SIG-M5 (cell line): ENCODE measurements at regions not wholly inside any gene's neighbourhood (a gene's known extent, or its start where the extent isn't known, plus 50 kb on each side); places are given as distances from the start of the nearest gene placed in this dataset.

Experiments used
- DNase-seq: peaks from one replicate; lab custom pipeline; 2025; lab: John Stamatoyannopoulos, UW

- DNase-seq: no peak
Measured at GRCh38 chr14:49527221-49527620, 59.0 kb downstream of the RPS29 start.

- DNase-seq: no peak
Measured at GRCh38 chr14:49526101-49526500, 60.1 kb downstream of the RPS29 start.

- no peak for DNase-seq
Measured at GRCh38 chr14:49516286-49516685, 69.9 kb downstream of the RPS29 start.

GRCh38 chr14:49512571-49512970, 73.6 kb downstream of the RPS29 start:
- DNase-seq: no peak

GRCh38 chr14:49512147-49512551, 74.0 kb downstream of the RPS29 start:
- no peak for DNase-seq

- no peak for DNase-seq
Measured at GRCh38 chr14:49508124-49508523, 78.1 kb downstream of the RPS29 start.

- no peak for DNase-seq
Measured at GRCh38 chr14:49506650-49507049, 79.5 kb downstream of the RPS29 start.

GRCh38 chr14:49505041-49505766, 81.0 kb downstream of the RPS29 start:
- DNase-seq: no peak

GRCh38 chr14:49497725-49498348, 88.3 kb downstream of the RPS29 start:
- peak; percentile 33 for DNase-seq

GRCh38 chr14:49497267-49497666, 88.9 kb downstream of the RPS29 start:
- no peak for DNase-seq

- DNase-seq: no peak
Measured at GRCh38 chr14:49494836-49495235, 91.3 kb downstream of the RPS29 start.

- DNase-seq: no peak
Measured at GRCh38 chr14:49493557-49493956, 92.6 kb downstream of the RPS29 start.

- no peak for DNase-seq
Measured at GRCh38 chr14:49492151-49492550, 94.0 kb downstream of the RPS29 start.

- no peak for DNase-seq
Measured at GRCh38 chr14:49489341-49489740, 96.8 kb downstream of the RPS29 start.

- no peak for DNase-seq
Measured at GRCh38 chr14:49487238-49487637, 98.9 kb downstream of the RPS29 start.

GRCh38 chr14:49485290-49485689, 100.9 kb downstream of the RPS29 start:
- DNase-seq: no peak

GRCh38 chr14:49484180-49484579, 102.0 kb downstream of the RPS29 start:
- no peak for DNase-seq

- no peak for DNase-seq
Measured at GRCh38 chr14:49483268-49483667, 102.9 kb downstream of the RPS29 start.

- DNase-seq: no peak
Measured at GRCh38 chr14:49480979-49481498, 105.1 kb downstream of the RPS29 start.

- DNase-seq: no peak
Measured at GRCh38 chr14:49480053-49480760, 106.0 kb downstream of the RPS29 start.

GRCh38 chr14:49479432-49479831, 106.7 kb downstream of the RPS29 start:
- no peak for DNase-seq

GRCh38 chr14:49478784-49479183, 107.4 kb downstream of the RPS29 start:
- no peak for DNase-seq

- no peak for DNase-seq
Measured at GRCh38 chr14:49467091-49467490, 119.1 kb downstream of the RPS29 start.
